K562 (cell line): ENCODE measurements at regions not wholly inside any gene's neighbourhood (a gene's known extent, or its start where the extent isn't known, plus 50 kb on each side); places are given as distances from the start of the nearest gene placed in this dataset.

Source experiments
- HDAC6 ChIP-seq: IDR thresholded peaks from 2 replicates; pipeline ENCODE4 v1.6.1; 2012; ENCODE audit warnings: low read depth, mild to moderate bottlenecking, control low read depth, inconsistent platforms, low read length, moderate library complexity
- ILK ChIP-seq: fragments of 450-650 bp; IDR thresholded peaks from 2 replicates; pipeline ENCODE4 v1.6.1; 2016; ENCODE audit warnings: missing genetic modification characterization, low read depth, mild to moderate bottlenecking, missing compliant biosample characterization, moderate library complexity, borderline replicate concordance
- NFXL1 ChIP-seq: fragments of 450-650 bp; formaldehyde crosslinking; IDR thresholded peaks from 2 replicates; pipeline ENCODE4 v1.4.0; 2021; ENCODE audit warnings: mild to moderate bottlenecking
- POLR2A ChIP-seq: fragments of 450-650 bp; conservative IDR thresholded peaks from 2 replicates; pipeline ENCODE4 v1.6.1; 2016
- RBM15 ChIP-seq: fragments of 200-400 bp; formaldehyde crosslinking; IDR thresholded peaks from 2 replicates; pipeline ENCODE4 v1.6.1; 2018; ENCODE audit warnings: mild to moderate bottlenecking, low read length, moderate library complexity; ENCODE audit not compliant: insufficient read depth
- RFX5 ChIP-seq: IDR thresholded peaks from 2 replicates; pipeline ENCODE4 v1.6.1; 2011; ENCODE audit warnings: low read depth, mild to moderate bottlenecking, improper control_type of control experiment, low read length
- SRSF1 ChIP-seq: fragments of 200-400 bp; formaldehyde crosslinking; IDR thresholded peaks from 2 replicates; pipeline ENCODE4 v1.6.1; 2017; ENCODE audit warnings: mild to moderate bottlenecking, low read depth, low read length, moderate library complexity
- ZBTB7A ChIP-seq: IDR thresholded peaks from 2 replicates; pipeline ENCODE4 v1.6.1; 2011; ENCODE audit warnings: low read depth, mild to moderate bottlenecking, low read length, moderate library complexity, borderline replicate concordance; ENCODE audit not compliant: control insufficient read depth
- ZNF143 ChIP-seq: sonication (generic); formaldehyde crosslinking; IDR thresholded peaks from 2 replicates; pipeline ENCODE4 v1.9.0; 2022; ENCODE audit warnings: mild to moderate bottlenecking, missing genetic modification reagents
- ZNF263 ChIP-seq: sonication (generic); formaldehyde crosslinking; IDR thresholded peaks from 2 replicates; pipeline ENCODE4 v1.8.0; 2022; ENCODE audit warnings: mild to moderate bottlenecking, missing genetic modification reagents, borderline replicate concordance
- TF ChIP-seq, protein P1 (sequence below), 2 experiments: fragments of 450-650 bp; conservative IDR thresholded peaks; 2 replicates each; pipeline ENCODE4 v1.6.1; 2017; ENCODE audit warnings: mild to moderate bottlenecking in 2 of 2, moderate library complexity in 2 of 2
- TF ChIP-seq, protein P2 (sequence below), 2 experiments: fragments of 450-650 bp; formaldehyde crosslinking in 1 of 2; IDR thresholded peaks; 2 replicates each; pipeline versions ENCODE4 v1.4.0 to v1.6.1; 2014 to 2020; ENCODE audit warnings: mild to moderate bottlenecking in 2 of 2, borderline replicate concordance in 1 of 2, low read depth in 1 of 2
- TF ChIP-seq, protein P3 (sequence below), 3 experiments: IDR thresholded peaks in 2 of 3; conservative IDR thresholded peaks in 1 of 3; 2 replicates each; pipeline ENCODE4 v1.5.1; 2011 to 2012; ENCODE audit warnings: low read length in 3 of 3, mild to moderate bottlenecking in 3 of 3, control low read depth in 2 of 3, improper control_type of control experiment in 1 of 3, inconsistent platforms in 1 of 3, low read depth in 1 of 3, mixed read lengths in 1 of 3, moderate library complexity in 1 of 3; ENCODE audit not compliant: insufficient read depth in 2 of 3
- TF ChIP-seq, protein P4 (sequence below): sonication (generic); formaldehyde crosslinking; IDR thresholded peaks from 2 replicates; pipeline ENCODE4 v1.8.0; 2022; ENCODE audit warnings: mild to moderate bottlenecking, low read depth, missing genetic modification reagents

DNA sequence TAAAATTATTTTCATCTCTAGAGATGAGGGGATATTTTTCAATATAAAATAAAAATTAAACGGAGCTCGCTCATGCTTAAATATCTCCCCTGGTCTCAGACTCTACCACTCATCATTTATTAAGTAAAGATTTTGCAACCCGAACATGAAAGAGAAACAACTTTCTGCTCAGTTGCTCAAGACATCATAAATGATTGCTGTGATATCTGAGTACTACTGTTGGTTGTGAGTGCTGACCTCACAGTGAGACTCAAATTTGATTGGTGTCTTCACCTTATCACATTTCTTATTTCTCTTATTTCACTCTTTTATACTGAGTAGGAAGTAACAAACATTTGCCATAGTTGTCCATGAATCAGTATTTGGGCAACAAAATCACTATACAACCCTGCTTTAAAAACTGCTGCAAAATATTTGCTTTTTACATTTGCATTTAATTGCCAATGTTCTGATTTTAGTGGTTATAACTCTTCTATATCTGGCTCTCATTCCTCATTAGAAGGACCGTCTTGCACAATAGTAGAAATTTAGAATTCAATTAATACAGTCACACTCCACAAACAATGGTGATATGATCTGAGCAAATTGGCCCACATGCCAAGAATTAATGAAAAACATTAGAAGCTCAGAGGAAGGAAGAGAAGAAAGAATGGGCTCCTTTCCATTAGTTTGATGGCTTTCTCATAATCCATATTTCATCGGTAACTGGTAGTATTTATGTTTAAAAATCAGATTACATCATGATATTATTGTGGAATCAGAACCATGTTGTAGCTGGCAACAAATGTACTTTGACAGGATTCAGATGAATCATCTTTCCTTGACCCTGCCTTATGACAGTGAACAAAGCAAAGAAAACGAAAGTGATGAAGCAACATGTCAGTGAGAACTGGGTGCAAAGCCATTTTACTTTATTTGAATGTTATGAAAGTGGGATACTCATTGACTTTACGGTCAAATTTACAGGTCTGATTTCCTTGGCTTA, 973.6 kb upstream of the TENM4 start:
- TF ChIP-seq HDAC6 (no peak), RBM15 (no peak), ILK (no peak), ZNF263 (no peak), ZNF143 (CRISPR knock-in tag) (no peak), ZBTB7A (no peak), NFXL1 (CRISPR knock-in tag) (no peak), POLR2A (no peak), RFX5 (no peak), SRSF1 (no peak)
- TF ChIP-seq, protein P1, sequence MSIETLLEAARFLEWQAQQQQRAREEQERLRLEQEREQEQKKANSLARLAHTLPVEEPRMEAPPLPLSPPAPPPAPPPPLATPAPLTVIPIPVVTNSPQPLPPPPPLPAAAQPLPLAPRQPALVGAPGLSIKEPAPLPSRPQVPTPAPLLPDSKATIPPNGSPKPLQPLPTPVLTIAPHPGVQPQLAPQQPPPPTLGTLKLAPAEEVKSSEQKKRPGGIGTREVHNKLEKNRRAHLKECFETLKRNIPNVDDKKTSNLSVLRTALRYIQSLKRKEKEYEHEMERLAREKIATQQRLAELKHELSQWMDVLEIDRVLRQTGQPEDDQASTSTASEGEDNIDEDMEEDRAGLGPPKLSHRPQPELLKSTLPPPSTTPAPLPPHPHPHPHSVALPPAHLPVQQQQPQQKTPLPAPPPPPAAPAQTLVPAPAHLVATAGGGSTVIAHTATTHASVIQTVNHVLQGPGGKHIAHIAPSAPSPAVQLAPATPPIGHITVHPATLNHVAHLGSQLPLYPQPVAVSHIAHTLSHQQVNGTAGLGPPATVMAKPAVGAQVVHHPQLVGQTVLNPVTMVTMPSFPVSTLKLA (conservative IDR thresholded peaks at IDR 0.05): no peak
- TF ChIP-seq, protein P2, sequence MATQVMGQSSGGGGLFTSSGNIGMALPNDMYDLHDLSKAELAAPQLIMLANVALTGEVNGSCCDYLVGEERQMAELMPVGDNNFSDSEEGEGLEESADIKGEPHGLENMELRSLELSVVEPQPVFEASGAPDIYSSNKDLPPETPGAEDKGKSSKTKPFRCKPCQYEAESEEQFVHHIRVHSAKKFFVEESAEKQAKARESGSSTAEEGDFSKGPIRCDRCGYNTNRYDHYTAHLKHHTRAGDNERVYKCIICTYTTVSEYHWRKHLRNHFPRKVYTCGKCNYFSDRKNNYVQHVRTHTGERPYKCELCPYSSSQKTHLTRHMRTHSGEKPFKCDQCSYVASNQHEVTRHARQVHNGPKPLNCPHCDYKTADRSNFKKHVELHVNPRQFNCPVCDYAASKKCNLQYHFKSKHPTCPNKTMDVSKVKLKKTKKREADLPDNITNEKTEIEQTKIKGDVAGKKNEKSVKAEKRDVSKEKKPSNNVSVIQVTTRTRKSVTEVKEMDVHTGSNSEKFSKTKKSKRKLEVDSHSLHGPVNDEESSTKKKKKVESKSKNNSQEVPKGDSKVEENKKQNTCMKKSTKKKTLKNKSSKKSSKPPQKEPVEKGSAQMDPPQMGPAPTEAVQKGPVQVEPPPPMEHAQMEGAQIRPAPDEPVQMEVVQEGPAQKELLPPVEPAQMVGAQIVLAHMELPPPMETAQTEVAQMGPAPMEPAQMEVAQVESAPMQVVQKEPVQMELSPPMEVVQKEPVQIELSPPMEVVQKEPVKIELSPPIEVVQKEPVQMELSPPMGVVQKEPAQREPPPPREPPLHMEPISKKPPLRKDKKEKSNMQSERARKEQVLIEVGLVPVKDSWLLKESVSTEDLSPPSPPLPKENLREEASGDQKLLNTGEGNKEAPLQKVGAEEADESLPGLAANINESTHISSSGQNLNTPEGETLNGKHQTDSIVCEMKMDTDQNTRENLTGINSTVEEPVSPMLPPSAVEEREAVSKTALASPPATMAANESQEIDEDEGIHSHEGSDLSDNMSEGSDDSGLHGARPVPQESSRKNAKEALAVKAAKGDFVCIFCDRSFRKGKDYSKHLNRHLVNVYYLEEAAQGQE (IDR thresholded peaks at IDR 0.05; ENCODE audit: borderline replicate concordance): no peak
- TF ChIP-seq, protein P2 (CRISPR knock-in tag; IDR thresholded peaks at IDR 0.05; ENCODE audit: low read depth): no peak
- TF ChIP-seq, protein P3, sequence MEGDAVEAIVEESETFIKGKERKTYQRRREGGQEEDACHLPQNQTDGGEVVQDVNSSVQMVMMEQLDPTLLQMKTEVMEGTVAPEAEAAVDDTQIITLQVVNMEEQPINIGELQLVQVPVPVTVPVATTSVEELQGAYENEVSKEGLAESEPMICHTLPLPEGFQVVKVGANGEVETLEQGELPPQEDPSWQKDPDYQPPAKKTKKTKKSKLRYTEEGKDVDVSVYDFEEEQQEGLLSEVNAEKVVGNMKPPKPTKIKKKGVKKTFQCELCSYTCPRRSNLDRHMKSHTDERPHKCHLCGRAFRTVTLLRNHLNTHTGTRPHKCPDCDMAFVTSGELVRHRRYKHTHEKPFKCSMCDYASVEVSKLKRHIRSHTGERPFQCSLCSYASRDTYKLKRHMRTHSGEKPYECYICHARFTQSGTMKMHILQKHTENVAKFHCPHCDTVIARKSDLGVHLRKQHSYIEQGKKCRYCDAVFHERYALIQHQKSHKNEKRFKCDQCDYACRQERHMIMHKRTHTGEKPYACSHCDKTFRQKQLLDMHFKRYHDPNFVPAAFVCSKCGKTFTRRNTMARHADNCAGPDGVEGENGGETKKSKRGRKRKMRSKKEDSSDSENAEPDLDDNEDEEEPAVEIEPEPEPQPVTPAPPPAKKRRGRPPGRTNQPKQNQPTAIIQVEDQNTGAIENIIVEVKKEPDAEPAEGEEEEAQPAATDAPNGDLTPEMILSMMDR (IDR thresholded peaks at IDR 0.05 in 2 of 3, conservative IDR thresholded peaks at IDR 0.05 in 1 of 3; ENCODE audit: insufficient read depth in 2 of 3, low read depth in 1 of 3, low read length in 3 of 3): no peak
- TF ChIP-seq, protein P4, sequence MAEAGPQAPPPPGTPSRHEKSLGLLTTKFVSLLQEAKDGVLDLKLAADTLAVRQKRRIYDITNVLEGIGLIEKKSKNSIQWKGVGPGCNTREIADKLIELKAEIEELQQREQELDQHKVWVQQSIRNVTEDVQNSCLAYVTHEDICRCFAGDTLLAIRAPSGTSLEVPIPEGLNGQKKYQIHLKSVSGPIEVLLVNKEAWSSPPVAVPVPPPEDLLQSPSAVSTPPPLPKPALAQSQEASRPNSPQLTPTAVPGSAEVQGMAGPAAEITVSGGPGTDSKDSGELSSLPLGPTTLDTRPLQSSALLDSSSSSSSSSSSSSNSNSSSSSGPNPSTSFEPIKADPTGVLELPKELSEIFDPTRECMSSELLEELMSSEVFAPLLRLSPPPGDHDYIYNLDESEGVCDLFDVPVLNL: no peak
